ENCODE measurements at regions not wholly inside any gene's neighbourhood (a gene's known extent, or its start where the extent isn't known, plus 50 kb on each side); places are given as distances from the start of the nearest gene placed in this dataset.

- no peak for TF ChIP-seq EGR1 (IDR thresholded peaks at IDR 0.05; ENCODE audit: low read depth in 2 of 2)
- TF ChIP-seq TAF1 (conservative IDR thresholded peaks at IDR 0.05): no peak
- no peak for TF ChIP-seq RAD21 (IDR thresholded peaks at IDR 0.05)
- TF ChIP-seq CTCF (IDR thresholded peaks at IDR 0.05; ENCODE audit: low read depth, low read length, missing input control): no peak
- TF ChIP-seq MAX (IDR thresholded peaks at IDR 0.05): no peak
- TF ChIP-seq SP1 (IDR thresholded peaks at IDR 0.05): no peak
- TF ChIP-seq YY1 (IDR thresholded peaks at IDR 0.05): no peak
- no peak for TF ChIP-seq NR2F2 (IDR thresholded peaks at IDR 0.05)
- no peak for TF ChIP-seq HNF4A (conservative IDR thresholded peaks at IDR 0.05)
- no peak for TF ChIP-seq FOXA1 (IDR thresholded peaks at IDR 0.05)
- TF ChIP-seq, protein P1, sequence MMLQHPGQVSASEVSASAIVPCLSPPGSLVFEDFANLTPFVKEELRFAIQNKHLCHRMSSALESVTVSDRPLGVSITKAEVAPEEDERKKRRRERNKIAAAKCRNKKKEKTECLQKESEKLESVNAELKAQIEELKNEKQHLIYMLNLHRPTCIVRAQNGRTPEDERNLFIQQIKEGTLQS (IDR thresholded peaks at IDR 0.05): no peak
Measured at GRCh38 chr11:122339436-122340060, 223.5 kb upstream of the BLID start.
